ENCODE measurements at regions not wholly inside any gene's neighbourhood (a gene's known extent, or its start where the extent isn't known, plus 50 kb on each side); places are given as distances from the start of the nearest gene placed in this dataset.

DNA sequence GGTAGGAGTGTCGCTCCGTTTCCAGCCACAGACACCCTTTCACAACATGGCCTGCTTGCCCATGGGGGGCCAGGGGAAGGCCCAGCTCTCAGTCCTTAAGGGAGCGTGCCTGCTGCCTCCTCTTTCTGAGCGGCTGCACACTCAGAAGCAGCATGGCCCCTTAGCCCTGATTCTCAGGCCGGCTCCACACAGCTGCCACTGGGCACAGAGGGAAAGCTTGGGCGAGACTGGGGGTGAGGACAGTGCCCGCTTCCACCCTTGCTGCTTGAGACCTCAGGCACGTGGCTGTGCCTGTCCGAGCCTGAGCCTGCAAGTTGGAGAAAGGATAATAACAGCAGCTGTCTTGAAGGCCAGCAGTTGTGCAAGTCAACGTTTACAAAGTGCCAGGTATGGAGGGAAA, 416.3 kb downstream of the SHANK2 start:
- no peak overlapping the region for H3K27ac ChIP-seq (ENCODE audit: low read depth, low read length, poor library complexity, severe bottlenecking)
- ChIA-PET CTCF (no interaction called here), POLR2A (ENCODE audit: low non-redundant PET) (no interaction called here)
- H3K9me3 ChIP-seq (ENCODE audit: low read depth, low read length, poor library complexity, severe bottlenecking), result no peaks in the 10 kb centered on the region
- DNase-seq (ENCODE audit: low spot score), result no peak
- BruUV-seq (replicated peaks), result no TSS peak
- no peaks in the 10 kb centered on the region for H3K4me1 ChIP-seq (ENCODE audit: insufficient read depth, low read length, poor library complexity, severe bottlenecking)
- H3K27me3 ChIP-seq (replicated peaks; ENCODE audit: insufficient read depth, low read depth, low read length, poor library complexity), result peaks cover 34% of the 10 kb centered on the region
- H3K4me3 ChIP-seq (ENCODE audit: low read depth, low read length, poor library complexity, severe bottlenecking), result no peak overlapping the region
- intact Hi-C loops (cut with micrococcal nuclease; ENCODE audit: unreplicated experiment), result no loop called here
- TF ChIP-seq, protein P1, sequence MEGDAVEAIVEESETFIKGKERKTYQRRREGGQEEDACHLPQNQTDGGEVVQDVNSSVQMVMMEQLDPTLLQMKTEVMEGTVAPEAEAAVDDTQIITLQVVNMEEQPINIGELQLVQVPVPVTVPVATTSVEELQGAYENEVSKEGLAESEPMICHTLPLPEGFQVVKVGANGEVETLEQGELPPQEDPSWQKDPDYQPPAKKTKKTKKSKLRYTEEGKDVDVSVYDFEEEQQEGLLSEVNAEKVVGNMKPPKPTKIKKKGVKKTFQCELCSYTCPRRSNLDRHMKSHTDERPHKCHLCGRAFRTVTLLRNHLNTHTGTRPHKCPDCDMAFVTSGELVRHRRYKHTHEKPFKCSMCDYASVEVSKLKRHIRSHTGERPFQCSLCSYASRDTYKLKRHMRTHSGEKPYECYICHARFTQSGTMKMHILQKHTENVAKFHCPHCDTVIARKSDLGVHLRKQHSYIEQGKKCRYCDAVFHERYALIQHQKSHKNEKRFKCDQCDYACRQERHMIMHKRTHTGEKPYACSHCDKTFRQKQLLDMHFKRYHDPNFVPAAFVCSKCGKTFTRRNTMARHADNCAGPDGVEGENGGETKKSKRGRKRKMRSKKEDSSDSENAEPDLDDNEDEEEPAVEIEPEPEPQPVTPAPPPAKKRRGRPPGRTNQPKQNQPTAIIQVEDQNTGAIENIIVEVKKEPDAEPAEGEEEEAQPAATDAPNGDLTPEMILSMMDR (conservative IDR thresholded peaks at IDR 0.05; ENCODE audit: low read depth, low read length), result no peak
- no peak for TF ChIP-seq EZH2 (IDR thresholded peaks at IDR 0.05; ENCODE audit: borderline replicate concordance, low read depth, low read length, poor library complexity, severe bottlenecking)
- H3K36me3 ChIP-seq (ENCODE audit: insufficient read depth, low read length, poor library complexity, severe bottlenecking), result no peaks in the 10 kb centered on the region

DNA sequence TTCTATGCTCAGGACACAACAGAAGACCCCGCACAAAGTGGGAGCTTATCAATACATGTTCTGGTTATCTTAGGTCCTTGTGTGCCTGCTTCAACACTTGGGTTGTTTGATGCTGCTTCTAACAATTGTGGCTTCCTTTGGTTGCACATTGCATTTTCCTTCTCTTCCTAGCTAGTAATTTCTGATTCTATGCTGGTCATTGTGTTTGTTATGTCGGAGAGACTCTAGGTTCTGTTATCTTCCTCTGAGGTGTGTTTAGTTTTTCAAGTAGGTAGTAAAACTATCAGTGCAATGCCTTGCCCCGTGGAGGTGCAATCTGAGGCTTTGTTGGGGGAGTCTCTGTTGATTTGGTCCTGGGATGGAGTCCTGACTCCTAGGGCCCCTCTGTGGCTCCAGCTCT, 414.2 kb downstream of the SHANK2 start:
- Histone ChIP-seq H3K27me3 (replicated peaks; ENCODE audit: insufficient read depth, low read depth, low read length, poor library complexity) (peaks cover 15% of the 10 kb centered on the region), H3K36me3 (ENCODE audit: insufficient read depth, low read length, poor library complexity, severe bottlenecking) (no peaks in the 10 kb centered on the region), H3K4me1 (ENCODE audit: insufficient read depth, low read length, poor library complexity, severe bottlenecking) (no peaks in the 10 kb centered on the region), H3K9me3 (ENCODE audit: low read depth, low read length, poor library complexity, severe bottlenecking) (no peaks in the 10 kb centered on the region), H3K27ac (ENCODE audit: low read depth, low read length, poor library complexity, severe bottlenecking) (no peak overlapping the region), H3K4me3 (ENCODE audit: low read depth, low read length, poor library complexity, severe bottlenecking) (no peak overlapping the region)
- ChIA-PET CTCF (no interaction called here), POLR2A (ENCODE audit: low non-redundant PET) (no interaction called here)
- TF ChIP-seq, protein P1 (conservative IDR thresholded peaks at IDR 0.05; ENCODE audit: low read depth, low read length), result no peak
- no peak for TF ChIP-seq EZH2 (IDR thresholded peaks at IDR 0.05; ENCODE audit: borderline replicate concordance, low read depth, low read length, poor library complexity, severe bottlenecking)
- intact Hi-C loops (cut with micrococcal nuclease; ENCODE audit: unreplicated experiment), result no loop called here
- DNase-seq (ENCODE audit: low spot score), result no peak
- BruUV-seq (replicated peaks), result no TSS peak

DNA sequence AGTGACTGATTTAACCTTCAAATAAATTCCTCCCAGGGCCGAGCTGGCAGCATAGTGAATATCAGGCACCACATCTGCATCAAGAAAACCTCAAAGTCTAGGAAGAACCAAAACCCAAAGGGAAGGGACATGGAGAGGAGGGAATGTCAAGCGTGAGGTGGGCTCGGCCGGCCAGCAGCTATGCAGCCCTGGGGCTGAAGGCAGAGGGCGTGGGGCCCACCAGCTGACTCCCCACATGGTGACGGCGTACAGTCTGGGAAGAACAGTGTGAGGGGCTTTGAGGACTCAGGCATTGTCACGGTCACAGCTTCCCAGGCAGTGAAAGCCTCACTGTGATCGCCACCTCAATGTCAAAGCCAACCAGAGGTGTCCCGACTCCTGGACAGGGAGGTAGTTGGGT, 412.5 kb downstream of the SHANK2 start:
- Histone ChIP-seq H3K27ac (ENCODE audit: low read depth, low read length, poor library complexity, severe bottlenecking) (no peak overlapping the region), H3K36me3 (ENCODE audit: insufficient read depth, low read length, poor library complexity, severe bottlenecking) (no peaks in the 10 kb centered on the region), H3K9me3 (ENCODE audit: low read depth, low read length, poor library complexity, severe bottlenecking) (no peaks in the 10 kb centered on the region), H3K27me3 (replicated peaks; ENCODE audit: insufficient read depth, low read depth, low read length, poor library complexity) (no peaks in the 10 kb centered on the region), H3K4me1 (ENCODE audit: insufficient read depth, low read length, poor library complexity, severe bottlenecking) (no peaks in the 10 kb centered on the region), H3K4me3 (ENCODE audit: low read depth, low read length, poor library complexity, severe bottlenecking) (no peak overlapping the region)
- CTCF ChIA-PET, result no interaction called here
- no peak for DNase-seq (ENCODE audit: low spot score)
- no peak for TF ChIP-seq EZH2 (IDR thresholded peaks at IDR 0.05; ENCODE audit: borderline replicate concordance, low read depth, low read length, poor library complexity, severe bottlenecking)
- TF ChIP-seq, protein P1 (conservative IDR thresholded peaks at IDR 0.05; ENCODE audit: low read depth, low read length), result no peak
- no TSS peak for BruUV-seq (replicated peaks)
- intact Hi-C loops (cut with micrococcal nuclease; ENCODE audit: unreplicated experiment), result no loop called here
- POLR2A ChIA-PET (ENCODE audit: low non-redundant PET), result no interaction called here

Measured in A673 (cell line).